Brain microvascular endothelial cell (primary cell): ENCODE measurements at regions not wholly inside any gene's neighbourhood (a gene's known extent, or its start where the extent isn't known, plus 50 kb on each side); places are given as distances from the start of the nearest gene placed in this dataset.

Source experiments
- DNase-seq: peaks from one replicate; pipeline ENCODE4 v3.0.0-alpha.2; 2020
- H3K27ac ChIP-seq: fragments of 250-450 bp; sonication (Bioruptor Pico); 2 replicates; pipeline ENCODE4 v1.5.1; 2020; ENCODE audit warnings: mild to moderate bottlenecking, moderate library complexity
- H3K27me3 ChIP-seq: fragments of 250-450 bp; sonication (Bioruptor Pico); replicated peaks from 2 replicates; pipeline ENCODE4 v1.5.1; 2020; ENCODE audit warnings: mild to moderate bottlenecking
- H3K36me3 ChIP-seq: fragments of 250-450 bp; sonication (Bioruptor Pico); replicated peaks from 2 replicates; pipeline ENCODE4 v1.5.1; 2020; ENCODE audit warnings: mild to moderate bottlenecking
- H3K4me3 ChIP-seq: 2 replicates; pipeline ENCODE4 v1.5.1; 2011; ENCODE audit warnings: low read depth, mild to moderate bottlenecking, control low read depth, low read length, moderate library complexity
- CTCF ChIP-seq: IDR thresholded peaks from 2 replicates; pipeline ENCODE4 v1.5.1; 2011; ENCODE audit warnings: low read depth, mild to moderate bottlenecking, moderate library complexity, low read length, control low read depth, inconsistent platforms; ENCODE audit errors: missing control alignments
- in situ Hi-C: cut with HindIII; loops from 2 replicates; pipeline ENCODE4 v1.10.0; 2017; ENCODE audit warnings: low sequenced_read_pairs, low pct_ligation_motif_present

GRCh38 chr12:87231818-87232217 is 797.4 kb downstream of the C12orf50 start:
- H3K27me3 ChIP-seq, result no peaks in the 10 kb centered on the region
- in situ Hi-C loops, result no loop called here
- no peak overlapping the region for H3K27ac ChIP-seq
- TF ChIP-seq CTCF, result no peak
- no peaks in the 10 kb centered on the region for H3K36me3 ChIP-seq
- DNase-seq, result no peak
- no peak overlapping the region for H3K4me3 ChIP-seq

DNA sequence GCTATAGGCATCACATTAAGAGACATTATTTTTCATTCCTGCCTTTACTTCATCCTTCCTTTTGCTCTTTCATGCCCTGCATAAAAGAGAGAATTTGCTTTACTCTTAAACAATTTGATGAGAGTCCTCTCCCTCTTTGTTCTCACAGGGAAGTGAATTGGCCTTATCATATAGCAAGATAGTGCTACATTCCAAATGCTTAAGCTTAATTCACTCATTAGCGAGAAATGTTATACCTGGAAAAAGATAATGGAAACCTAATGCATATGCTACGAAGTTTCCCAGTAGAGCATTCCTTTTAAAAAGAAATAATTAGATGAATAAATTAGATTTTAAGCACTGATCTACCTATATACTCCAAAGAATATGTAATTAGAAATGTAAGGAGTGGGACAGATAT is 798.8 kb downstream of the C12orf50 start:
- Histone ChIP-seq H3K4me3 (no peak overlapping the region), H3K36me3 (no peaks in the 10 kb centered on the region), H3K27me3 (no peaks in the 10 kb centered on the region), H3K27ac (no peak overlapping the region)
- in situ Hi-C loops, result no loop called here
- no peak for TF ChIP-seq CTCF
- no peak for DNase-seq

DNA sequence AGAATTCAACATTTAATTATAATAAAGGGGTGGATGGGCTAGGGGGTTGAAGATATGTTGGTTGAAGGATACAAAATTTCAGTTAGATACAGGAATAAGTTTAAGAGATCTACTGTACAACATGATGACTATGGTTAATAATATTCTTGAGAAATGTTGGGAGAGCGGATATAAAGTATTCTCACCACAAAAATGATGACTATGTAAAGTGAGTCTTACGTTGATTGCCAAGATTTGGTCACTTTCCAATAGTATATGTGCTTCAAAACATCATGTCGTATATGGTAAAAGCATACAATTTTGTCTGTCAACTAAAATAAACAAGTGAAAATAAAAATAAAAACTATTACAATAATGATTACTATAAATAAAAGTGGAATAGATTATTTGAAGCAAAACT is 802.0 kb downstream of the C12orf50 start:
- no peak overlapping the region for H3K27ac ChIP-seq
- in situ Hi-C loops, result no loop called here
- DNase-seq, result no peak
- no peak overlapping the region for H3K4me3 ChIP-seq
- no peaks in the 10 kb centered on the region for H3K36me3 ChIP-seq
- H3K27me3 ChIP-seq, result no peaks in the 10 kb centered on the region
- TF ChIP-seq CTCF, result no peak

DNA sequence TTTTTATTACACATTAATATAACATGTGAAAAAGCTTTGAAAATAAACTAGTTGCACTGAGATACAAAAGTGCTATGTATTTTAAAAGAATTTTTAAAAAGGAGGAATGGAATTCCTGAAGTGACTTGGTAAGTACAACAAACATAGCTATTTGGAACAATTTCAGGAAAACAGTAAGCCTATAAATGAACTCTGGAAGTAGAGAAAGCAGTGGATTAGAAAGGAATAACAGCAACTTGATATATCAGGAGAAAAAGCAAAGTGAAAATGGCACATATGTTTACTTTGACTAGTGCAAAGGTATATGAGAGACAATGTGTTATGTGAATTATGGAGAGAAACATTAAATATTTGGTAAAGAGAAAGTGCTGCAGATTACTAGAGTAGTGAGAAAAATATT is 811.7 kb downstream of the C12orf50 start:
- no peak for TF ChIP-seq CTCF
- in situ Hi-C loops, result no loop called here
- H3K4me3 ChIP-seq, result no peak overlapping the region
- DNase-seq, result no peak
- H3K36me3 ChIP-seq, result no peaks in the 10 kb centered on the region
- H3K27ac ChIP-seq, result no peak overlapping the region
- H3K27me3 ChIP-seq, result no peaks in the 10 kb centered on the region

- H3K4me3 ChIP-seq, result no peak overlapping the region
- in situ Hi-C loops, result no loop called here
- H3K27ac ChIP-seq, result no peak overlapping the region
- no peaks in the 10 kb centered on the region for H3K27me3 ChIP-seq
- H3K36me3 ChIP-seq, result no peaks in the 10 kb centered on the region
- DNase-seq, result peak; percentile 25
- TF ChIP-seq CTCF, result no peak
Observed at GRCh38 chr12:87216436-87216835, 812.8 kb downstream of the C12orf50 start.

GRCh38 chr12:87202189-87202588 is 827.0 kb downstream of the C12orf50 start:
- no peak overlapping the region for H3K4me3 ChIP-seq
- H3K36me3 ChIP-seq, result no peaks in the 10 kb centered on the region
- DNase-seq, result no peak
- no peaks in the 10 kb centered on the region for H3K27me3 ChIP-seq
- no peak for TF ChIP-seq CTCF
- H3K27ac ChIP-seq, result no peak overlapping the region
- in situ Hi-C loops, result no loop called here
